Omental fat pad (tissue), 3 donors: ENCODE measurements at regions not wholly inside any gene's neighbourhood (a gene's known extent, or its start where the extent isn't known, plus 50 kb on each side); places are given as distances from the start of the nearest gene placed in this dataset.

Experiments used
- ATAC-seq: fragments of 150-250 bp; one replicate; pipeline ENCODE4 v1.9.1; 2016; ENCODE audit warnings: mild to moderate bottlenecking, moderate library complexity; ENCODE audit not compliant: low FRiP score
- DNase-seq: peaks from one replicate; pipeline ENCODE4 v3.0.0-alpha.2; 2019; ENCODE audit warnings: low spot score
- TF ChIP-seq, protein P1 (sequence below), 3 donors: fragments of 450-650 bp; IDR thresholded peaks; one replicate each; pipeline ENCODE4 v1.5.1; 2016 to 2017; ENCODE audit warnings: antibody characterized with exemption in 3 of 3, mild to moderate bottlenecking in 3 of 3, moderate library complexity in 2 of 3

DNA sequence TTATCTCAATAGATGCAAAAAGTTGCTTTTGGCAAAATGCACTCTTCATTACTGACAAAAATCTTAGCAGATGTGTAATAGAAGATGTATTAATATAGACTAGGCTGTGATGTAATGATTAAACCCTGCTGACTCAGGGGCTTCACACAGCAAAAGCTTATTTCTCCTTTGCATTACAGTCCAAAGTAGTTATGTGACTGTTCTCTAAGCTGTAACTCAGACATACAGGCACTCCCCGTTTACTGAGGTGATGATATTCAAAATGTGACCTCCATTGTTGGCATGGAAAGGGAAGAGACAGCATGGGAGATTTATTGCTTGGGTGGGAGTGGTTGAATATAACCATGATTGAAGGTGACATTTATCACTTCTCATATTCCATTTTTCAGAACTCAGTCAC, 331.5 kb downstream of the SNAPC1 start:
- TF ChIP-seq, protein P1, sequence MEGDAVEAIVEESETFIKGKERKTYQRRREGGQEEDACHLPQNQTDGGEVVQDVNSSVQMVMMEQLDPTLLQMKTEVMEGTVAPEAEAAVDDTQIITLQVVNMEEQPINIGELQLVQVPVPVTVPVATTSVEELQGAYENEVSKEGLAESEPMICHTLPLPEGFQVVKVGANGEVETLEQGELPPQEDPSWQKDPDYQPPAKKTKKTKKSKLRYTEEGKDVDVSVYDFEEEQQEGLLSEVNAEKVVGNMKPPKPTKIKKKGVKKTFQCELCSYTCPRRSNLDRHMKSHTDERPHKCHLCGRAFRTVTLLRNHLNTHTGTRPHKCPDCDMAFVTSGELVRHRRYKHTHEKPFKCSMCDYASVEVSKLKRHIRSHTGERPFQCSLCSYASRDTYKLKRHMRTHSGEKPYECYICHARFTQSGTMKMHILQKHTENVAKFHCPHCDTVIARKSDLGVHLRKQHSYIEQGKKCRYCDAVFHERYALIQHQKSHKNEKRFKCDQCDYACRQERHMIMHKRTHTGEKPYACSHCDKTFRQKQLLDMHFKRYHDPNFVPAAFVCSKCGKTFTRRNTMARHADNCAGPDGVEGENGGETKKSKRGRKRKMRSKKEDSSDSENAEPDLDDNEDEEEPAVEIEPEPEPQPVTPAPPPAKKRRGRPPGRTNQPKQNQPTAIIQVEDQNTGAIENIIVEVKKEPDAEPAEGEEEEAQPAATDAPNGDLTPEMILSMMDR (IDR thresholded peaks at IDR 0.05) = no peak
- DNase-seq (no peak), ATAC-seq (no peak)

DNA sequence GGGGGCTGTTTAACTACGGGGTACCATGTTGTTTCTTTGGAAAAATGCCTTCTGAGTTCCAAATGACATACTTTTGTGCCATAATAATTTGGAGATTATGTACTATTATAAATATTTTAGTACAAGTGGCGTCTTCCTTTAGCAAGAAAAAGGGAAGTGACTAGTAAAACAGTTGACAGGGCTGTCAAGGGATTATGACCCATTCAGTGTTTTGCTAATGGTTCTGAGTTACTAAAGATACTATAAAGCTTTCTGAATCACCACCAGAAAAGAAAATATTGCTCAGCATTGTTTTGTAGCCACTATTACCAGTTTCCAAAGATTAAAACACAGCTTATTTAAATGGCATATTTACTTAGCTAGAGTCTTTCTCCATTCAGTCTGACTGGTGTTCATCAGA, 334.9 kb downstream of the SNAPC1 start:
- DNase-seq = no peak
- no peak for ATAC-seq

DNA sequence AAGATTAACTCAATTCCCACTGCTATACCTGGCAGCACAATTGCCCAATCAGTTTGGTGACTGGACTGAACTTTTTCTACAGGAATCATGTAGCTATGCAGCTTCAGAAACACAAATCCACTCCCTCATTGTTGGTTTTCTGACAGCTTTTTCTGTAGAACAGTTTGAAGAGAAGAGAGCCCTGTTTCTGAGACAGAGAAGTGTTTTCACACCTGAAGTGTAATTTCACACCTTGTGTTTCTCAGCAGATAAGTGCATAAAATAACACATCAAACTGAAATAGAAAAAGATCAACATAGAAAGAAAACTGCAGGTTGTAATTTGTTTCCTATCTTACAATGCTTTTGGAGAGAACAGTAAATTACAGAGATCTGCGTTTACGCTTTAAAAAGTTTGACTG, 335.6 kb downstream of the SNAPC1 start:
- no peak for ATAC-seq
- TF ChIP-seq, protein P1 (IDR thresholded peaks at IDR 0.05) = no peak

More for the DNA sequence above, 334.9 kb downstream of the SNAPC1 start:
- TF ChIP-seq, protein P1 (IDR thresholded peaks at IDR 0.05) = no peak

DNA sequence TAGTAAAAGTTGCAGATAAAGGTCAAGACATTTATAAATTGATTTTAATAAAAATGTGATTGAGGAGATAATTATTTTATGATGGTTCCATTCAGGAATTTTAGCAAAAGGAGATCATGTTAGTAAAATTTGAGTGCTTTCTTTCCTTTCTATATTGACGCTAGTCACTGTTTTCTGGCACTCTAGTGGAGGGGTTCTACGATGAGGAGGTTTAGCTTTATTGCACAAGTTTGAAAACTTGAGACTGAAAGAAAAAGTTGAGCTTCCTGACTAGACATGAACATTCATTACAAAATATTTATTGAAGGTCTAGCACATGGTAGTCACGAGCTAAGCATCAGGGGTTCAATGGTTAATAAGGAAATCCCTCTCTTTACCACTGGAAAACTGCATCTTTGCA, 336.1 kb downstream of the SNAPC1 start:
- ATAC-seq = no peak
- TF ChIP-seq, protein P1 (IDR thresholded peaks at IDR 0.05) = no peak
- DNase-seq = no peak

More for the DNA sequence above, 335.6 kb downstream of the SNAPC1 start:
- DNase-seq = no peak

DNA sequence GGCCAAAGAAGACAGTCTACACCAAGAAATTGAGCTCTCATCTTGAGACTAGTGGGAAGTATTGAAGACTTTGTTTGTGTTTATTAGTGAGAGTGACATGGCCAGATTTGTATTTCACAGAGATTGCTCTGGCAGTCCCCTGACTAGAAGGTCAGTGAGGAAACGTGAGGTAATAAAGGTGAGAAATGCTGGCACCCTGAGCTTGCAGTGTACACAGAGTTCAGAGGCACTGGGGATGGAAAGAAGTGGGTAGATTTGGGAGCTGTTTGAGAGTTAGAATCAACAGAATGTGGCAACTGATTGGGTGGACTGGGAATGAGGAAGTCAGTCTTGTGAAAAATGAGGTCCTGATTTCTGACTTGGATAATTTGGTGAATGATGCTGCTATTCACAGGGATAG, 336.9 kb downstream of the SNAPC1 start:
- no peak for DNase-seq
- TF ChIP-seq, protein P1 (IDR thresholded peaks at IDR 0.05) = no peak
- ATAC-seq = no peak

DNA sequence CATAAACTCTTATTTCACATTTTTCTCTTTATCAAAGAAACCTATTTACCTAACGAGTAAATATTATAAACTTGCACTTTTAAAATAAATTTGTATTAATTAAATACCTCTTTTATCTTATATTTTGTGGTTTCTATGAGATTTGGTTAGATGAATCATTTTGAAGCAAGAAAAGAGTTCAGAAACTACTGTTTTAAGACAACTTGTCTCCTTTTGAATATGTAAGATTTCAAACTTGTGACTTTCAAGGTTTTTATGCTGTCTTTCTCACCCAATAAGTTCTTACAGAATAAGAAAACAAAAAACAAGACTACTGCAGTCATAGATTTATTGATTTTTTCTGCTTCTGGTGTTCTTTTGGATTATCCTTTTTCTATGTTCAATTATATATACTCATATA, 339.0 kb downstream of the SNAPC1 start:
- ATAC-seq (no peak), DNase-seq (no peak)
- TF ChIP-seq, protein P1 (IDR thresholded peaks at IDR 0.05) = no peak

DNA sequence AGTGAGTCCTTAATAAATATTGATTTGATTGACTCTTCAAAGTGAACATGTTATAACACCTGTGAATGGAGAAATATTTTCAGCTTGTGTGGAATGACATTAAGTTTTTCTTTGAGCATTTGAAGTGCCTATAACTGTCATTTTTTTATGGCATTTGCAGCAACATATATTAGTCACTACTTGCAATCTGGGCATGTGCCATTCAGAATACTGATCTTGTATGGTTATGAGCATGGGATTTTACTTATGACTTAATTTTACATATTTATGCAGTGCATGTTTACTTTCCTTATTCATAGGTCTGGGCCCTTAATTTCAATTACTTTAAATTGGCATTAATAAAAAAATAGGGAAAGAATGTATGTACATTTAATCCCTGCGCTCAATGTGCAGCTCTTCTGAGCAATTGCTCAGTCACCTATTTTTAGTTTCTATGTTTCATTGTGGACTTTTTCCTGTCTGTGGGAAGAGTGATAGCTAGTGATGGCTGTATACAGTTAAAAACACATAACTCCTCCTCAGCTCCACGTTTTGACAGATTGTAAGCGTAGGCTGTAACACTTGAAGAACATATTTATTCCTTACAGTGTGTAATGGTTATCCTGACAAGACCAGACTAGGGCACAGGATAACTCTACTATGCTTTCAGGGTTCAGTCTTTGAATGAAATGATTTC, 339.6 kb downstream of the SNAPC1 start:
- TF ChIP-seq, protein P1 (IDR thresholded peaks at IDR 0.05) = no peak
- no peak for ATAC-seq
- no peak for DNase-seq
